Trophoblast cell (in vitro differentiated cells and primary cell): ENCODE measurements at regions not wholly inside any gene's neighbourhood (a gene's known extent, or its start where the extent isn't known, plus 50 kb on each side); places are given as distances from the start of the nearest gene placed in this dataset.

Source experiments
- DNase-seq, 2 donors: peaks; one replicate each; pipeline ENCODE4 v3.0.0-alpha.2; 2016
- H2AFZ ChIP-seq: 2 replicates; pipeline ENCODE4 v1.6.1; 2013; ENCODE audit warnings: low read length, moderate library complexity, mild to moderate bottlenecking; ENCODE audit not compliant: insufficient read depth, poor library complexity
- H2AK5ac ChIP-seq: 2 replicates; pipeline ENCODE4 v1.6.1; 2013; ENCODE audit warnings: mild to moderate bottlenecking, low read length
- H2BK120ac ChIP-seq: 2 replicates; pipeline ENCODE4 v1.6.1; 2013; ENCODE audit warnings: low read length, mild to moderate bottlenecking, moderate library complexity; ENCODE audit not compliant: insufficient read depth, poor library complexity
- H2BK12ac ChIP-seq: 2 replicates; pipeline ENCODE4 v1.6.1; 2013; ENCODE audit warnings: mild to moderate bottlenecking, low read length, moderate library complexity
- H2BK5ac ChIP-seq: 2 replicates; pipeline ENCODE4 v1.6.1; 2013; ENCODE audit warnings: low read length, low read depth, moderate library complexity, mild to moderate bottlenecking; ENCODE audit not compliant: poor library complexity
- H3K14ac ChIP-seq: 2 replicates; pipeline ENCODE4 v1.6.1; 2013; ENCODE audit warnings: mild to moderate bottlenecking, low read length
- H3K18ac ChIP-seq: 2 replicates; pipeline ENCODE4 v1.6.1; 2013; ENCODE audit warnings: mild to moderate bottlenecking, low read length
- H3K23ac ChIP-seq: 2 replicates; pipeline ENCODE4 v1.6.1; 2013; ENCODE audit warnings: low read length
- H3K27ac ChIP-seq: 2 replicates; pipeline ENCODE4 v1.5.1; 2013; ENCODE audit warnings: low read depth, mild to moderate bottlenecking, inconsistent platforms, low read length, moderate library complexity
- H3K27me3 ChIP-seq: 2 replicates; pipeline ENCODE4 v1.6.1; 2013; ENCODE audit warnings: inconsistent platforms, mild to moderate bottlenecking, low read length, moderate library complexity; ENCODE audit not compliant: insufficient read depth
- H3K36me3 ChIP-seq, 2 experiments: 1 replicate in 1 of 2; 2 replicates in 1 of 2; pipeline ENCODE4 v1.6.1; 2013; ENCODE audit warnings: low read length in 2 of 2, mild to moderate bottlenecking in 2 of 2, moderate library complexity in 1 of 2; ENCODE audit not compliant: insufficient read depth in 2 of 2, control insufficient read depth in 1 of 2
- H3K4ac ChIP-seq: 2 replicates; pipeline ENCODE4 v1.6.1; 2013; ENCODE audit warnings: low read depth, mild to moderate bottlenecking, low read length, moderate library complexity
- H3K4me1 ChIP-seq, 2 experiments: 1 replicate in 1 of 2; 2 replicates in 1 of 2; pipeline ENCODE4 v1.6.1; 2013; ENCODE audit warnings: low read length in 2 of 2, mild to moderate bottlenecking in 2 of 2, moderate library complexity in 1 of 2; ENCODE audit not compliant: insufficient read depth in 2 of 2, control insufficient read depth in 1 of 2
- H3K4me2 ChIP-seq: 2 replicates; pipeline ENCODE4 v1.6.1; 2013; ENCODE audit warnings: inconsistent platforms, mild to moderate bottlenecking, low read length, moderate library complexity
- H3K4me3 ChIP-seq: 2 replicates; pipeline ENCODE4 v1.5.1; 2013; ENCODE audit warnings: mild to moderate bottlenecking, low read depth, low read length, inconsistent platforms
- H3K79me1 ChIP-seq: one replicate; pipeline ENCODE4 v1.6.1; 2013; ENCODE audit warnings: low read length
- H3K79me2 ChIP-seq: 2 replicates; pipeline ENCODE4 v1.6.1; 2013; ENCODE audit warnings: low read length, mild to moderate bottlenecking; ENCODE audit not compliant: control insufficient read depth, insufficient read depth, poor library complexity
- H3K9ac ChIP-seq: 2 replicates; pipeline ENCODE4 v1.6.1; 2013; ENCODE audit warnings: mild to moderate bottlenecking, low read length
- H3K9me3 ChIP-seq: 2 replicates; pipeline ENCODE4 v1.6.1; 2013; ENCODE audit warnings: low read depth, mild to moderate bottlenecking, control low read depth, inconsistent platforms, low read length; ENCODE audit not compliant: insufficient read depth
- H4K12ac ChIP-seq: 2 replicates; pipeline ENCODE4 v1.6.1; 2013; ENCODE audit warnings: low read depth, mild to moderate bottlenecking, low read length, moderate library complexity
- H4K8ac ChIP-seq: 2 replicates; pipeline ENCODE4 v1.6.1; 2013; ENCODE audit warnings: low read depth, mild to moderate bottlenecking, low read length, moderate library complexity
- H4K91ac ChIP-seq: one replicate; pipeline ENCODE4 v1.6.1; 2013; ENCODE audit warnings: low read depth, mild to moderate bottlenecking, low read length, moderate library complexity
- WGBS: extraction: QIAGEN DNeasy Blood & Tissue Kit; methylation state at CpG from one replicate; pipeline ENCODE4 v1.1.7; 2013; ENCODE audit warnings: missing lambda C conversion rate; ENCODE audit not compliant: insufficient read length, insufficient coverage; ENCODE audit errors: extremely low coverage; 5-methylcytosine and 5-hydroxymethylcytosine counted together

DNA sequence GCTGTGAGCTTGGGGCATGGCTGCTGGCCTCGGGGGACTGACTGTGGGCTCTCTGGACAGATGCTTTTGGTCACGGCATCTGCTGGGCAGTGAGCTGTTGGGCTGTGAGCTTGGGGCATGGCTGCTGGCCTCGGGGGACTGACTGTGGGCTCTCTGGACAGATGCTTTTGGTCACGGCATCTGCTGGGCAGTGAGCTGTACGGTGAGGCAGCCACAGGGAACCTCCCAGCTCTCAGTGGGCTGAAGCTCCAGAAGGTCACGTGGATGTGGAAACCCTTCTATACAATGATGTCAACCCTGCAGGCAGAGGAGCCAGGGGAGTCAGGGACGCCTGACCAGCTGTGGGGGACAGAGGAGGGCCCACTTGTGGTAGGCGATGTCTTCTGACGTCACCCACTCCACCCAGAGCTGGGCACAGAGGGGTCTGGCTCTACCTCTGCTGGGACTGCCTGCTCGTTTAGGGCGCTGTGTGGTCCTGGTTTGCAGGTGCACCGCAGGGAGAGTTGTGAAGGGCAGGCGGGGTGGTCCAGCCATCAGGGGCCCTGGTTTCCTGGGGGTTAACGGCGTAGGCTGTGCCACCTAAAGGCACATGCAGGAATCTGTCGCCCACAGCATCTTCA is 1331.3 kb downstream of the BRD1 start:
- Histone ChIP-seq H3K4me3 (no peak overlapping the region), H3K9ac (no peak overlapping the region), H3K18ac (no peak overlapping the region), H3K27ac (no peak overlapping the region), H3K27me3 (peaks cover 4% of the 10 kb centered on the region), H2BK5ac (no peak overlapping the region), H2AK5ac (no peak overlapping the region), H3K79me1 (no peaks in the 10 kb centered on the region), H3K4me1 (peaks cover 2 to 10% of the 10 kb centered on the region in 2 experiments), H4K8ac (no peak overlapping the region), H3K79me2 (no peaks in the 10 kb centered on the region), H3K36me3 (no peaks in the 10 kb centered on the region), H3K14ac (no peak overlapping the region), H2BK120ac (no peak overlapping the region), H4K12ac (no peak overlapping the region), H2AFZ (no peak overlapping the region), H3K23ac (no peak overlapping the region), H3K9me3 (peaks cover 4% of the 10 kb centered on the region), H3K4ac (no peak overlapping the region), H2BK12ac (no peak overlapping the region), H3K4me2 (no peak overlapping the region), H4K91ac (no peak overlapping the region)
- no peak for DNase-seq
- WGBS: no CpG with 5 or more reads among the region's 16 CpGs

- no peak overlapping the region for H2AK5ac ChIP-seq
- no peak overlapping the region for H3K23ac ChIP-seq
These were observed 1332.0 kb downstream of the BRD1 start for GRCh38 chr22:48495751-48496080.

DNA sequence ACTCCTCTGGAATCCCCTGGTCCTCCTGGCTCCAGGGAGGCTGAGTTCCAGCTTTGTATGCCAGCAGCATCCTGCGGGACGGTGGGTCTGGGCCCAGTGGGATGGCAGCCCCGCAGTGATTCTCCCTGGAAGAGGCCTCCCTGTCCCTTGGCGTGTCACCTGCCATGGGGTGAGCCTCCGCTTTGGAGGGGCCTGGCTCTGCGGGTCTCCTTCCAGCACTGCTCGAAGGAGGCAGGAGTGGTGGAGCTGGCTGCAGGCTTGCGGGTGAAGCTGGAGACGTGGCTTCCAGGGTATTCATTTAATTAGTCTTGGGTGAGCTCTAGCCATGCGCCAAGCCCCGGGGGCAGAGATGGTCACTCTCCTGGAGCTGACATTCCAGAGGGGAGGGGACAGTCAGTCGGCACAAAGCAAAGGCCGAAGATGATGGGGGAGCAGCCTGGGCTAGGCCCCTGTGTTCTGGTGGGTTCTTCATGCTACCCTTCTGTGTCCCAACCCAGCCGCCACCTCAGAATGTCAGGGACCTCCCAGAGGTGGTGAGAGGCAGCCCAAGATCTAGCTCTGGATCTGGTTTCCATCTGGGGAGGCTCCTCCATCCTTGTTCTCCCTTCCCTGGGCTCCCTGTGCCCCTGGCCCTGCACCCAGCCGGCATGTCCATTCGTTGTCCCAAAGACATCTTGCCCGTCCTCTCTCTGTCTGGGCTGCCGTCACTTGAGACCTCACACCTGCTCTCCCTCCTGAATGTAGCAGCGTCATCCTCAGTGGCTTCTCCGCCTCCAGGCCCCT is 1332.5 kb downstream of the BRD1 start:
- no peak overlapping the region for H3K4me3 ChIP-seq
- no peak overlapping the region for H3K23ac ChIP-seq
- H3K79me2 ChIP-seq: no peaks in the 10 kb centered on the region
- no peak for DNase-seq
- no CpG with 5 or more reads among the region's 20 CpGs for WGBS
- no peak overlapping the region for H4K91ac ChIP-seq
- H3K9me3 ChIP-seq: peaks cover 4% of the 10 kb centered on the region
- H3K4me1 ChIP-seq: peaks cover 0 to 5% of the 10 kb centered on the region in 2 experiments
- no peak overlapping the region for H2AFZ ChIP-seq
- no peak overlapping the region for H3K18ac ChIP-seq
- H3K14ac ChIP-seq: no peak overlapping the region
- no peak overlapping the region for H2AK5ac ChIP-seq
- H3K36me3 ChIP-seq: no peaks in the 10 kb centered on the region
- no peak overlapping the region for H3K4me2 ChIP-seq
- H2BK120ac ChIP-seq: no peak overlapping the region
- H4K12ac ChIP-seq: no peak overlapping the region
- H2BK5ac ChIP-seq: no peak overlapping the region
- H4K8ac ChIP-seq: no peak overlapping the region
- peaks cover 15% of the 10 kb centered on the region for H3K27me3 ChIP-seq
- no peak overlapping the region for H2BK12ac ChIP-seq
- no peak overlapping the region for H3K4ac ChIP-seq
- H3K79me1 ChIP-seq: no peaks in the 10 kb centered on the region
- H3K27ac ChIP-seq: no peak overlapping the region
- no peak overlapping the region for H3K9ac ChIP-seq

More at GRCh38 chr22:48495751-48496080, 1332.0 kb downstream of the BRD1 start:
- no peak overlapping the region for H4K12ac ChIP-seq
- no peak overlapping the region for H4K91ac ChIP-seq
- WGBS: no CpG with 5 or more reads among the region's 8 CpGs
- no peak overlapping the region for H4K8ac ChIP-seq
- H2BK12ac ChIP-seq: no peak overlapping the region
- H3K9ac ChIP-seq: no peak overlapping the region
- peaks cover 2 to 7% of the 10 kb centered on the region in 2 experiments for H3K4me1 ChIP-seq
- H2BK120ac ChIP-seq: no peak overlapping the region
- DNase-seq: no peak
- H3K27ac ChIP-seq: no peak overlapping the region
- no peak overlapping the region for H3K4ac ChIP-seq
- peaks cover 10% of the 10 kb centered on the region for H3K27me3 ChIP-seq
- H3K14ac ChIP-seq: no peak overlapping the region
- peaks cover 4% of the 10 kb centered on the region for H3K9me3 ChIP-seq
- no peaks in the 10 kb centered on the region for H3K79me2 ChIP-seq
- no peaks in the 10 kb centered on the region for H3K79me1 ChIP-seq
- H3K36me3 ChIP-seq: no peaks in the 10 kb centered on the region
- H2AFZ ChIP-seq: no peak overlapping the region
- no peak overlapping the region for H3K4me3 ChIP-seq
- H3K18ac ChIP-seq: no peak overlapping the region
- H3K4me2 ChIP-seq: no peak overlapping the region
- H2BK5ac ChIP-seq: no peak overlapping the region

DNA sequence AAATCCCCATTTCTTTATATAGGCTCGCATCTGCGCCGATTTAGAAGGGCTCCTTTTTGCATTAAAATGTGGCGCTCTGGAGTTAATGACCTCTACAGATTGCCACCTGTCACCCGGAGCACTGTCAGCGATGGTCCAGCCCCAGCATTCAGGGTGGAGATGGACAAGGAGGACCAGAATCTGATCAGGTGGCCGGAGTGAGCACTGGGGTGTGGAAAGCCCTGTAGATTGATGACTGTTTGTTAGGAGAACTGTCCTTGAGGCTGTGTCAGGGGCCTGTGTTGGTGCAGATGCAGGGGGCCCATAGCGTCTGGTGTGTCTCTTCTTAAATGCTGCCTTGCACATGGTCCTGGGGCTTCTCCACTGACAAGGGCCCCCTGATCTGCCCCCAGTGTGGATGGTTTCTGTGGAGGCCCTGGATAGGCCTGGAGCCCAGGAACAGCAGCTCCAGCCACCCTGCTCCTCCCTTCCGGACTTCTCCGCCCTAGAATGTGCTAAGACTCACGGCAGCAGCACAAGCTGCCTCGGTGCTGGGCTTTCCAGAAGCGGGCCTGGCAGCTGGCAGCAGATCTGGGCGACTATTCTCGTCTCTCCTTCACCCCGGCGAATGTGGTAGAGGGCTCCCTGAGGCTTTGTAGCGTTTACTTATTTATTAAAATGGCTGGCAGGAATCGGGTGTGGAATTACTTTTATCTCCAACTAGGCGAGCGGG is 1333.3 kb downstream of the BRD1 start:
- Histone ChIP-seq H3K18ac (no peak overlapping the region), H3K4ac (no peak overlapping the region), H2BK120ac (no peak overlapping the region), H3K9ac (no peak overlapping the region), H3K79me1 (no peaks in the 10 kb centered on the region), H3K79me2 (no peaks in the 10 kb centered on the region), H2BK5ac (no peak overlapping the region), H2AK5ac (no peak overlapping the region), H4K12ac (no peak overlapping the region), H3K14ac (no peak overlapping the region), H3K4me2 (no peak overlapping the region), H3K36me3 (no peaks in the 10 kb centered on the region), H3K27ac (no peak overlapping the region), H3K23ac (no peak overlapping the region), H3K4me1 (peaks cover 0 to 6% of the 10 kb centered on the region in 2 experiments), H3K27me3 (peaks cover 23% of the 10 kb centered on the region), H2AFZ (no peak overlapping the region), H2BK12ac (no peak overlapping the region), H3K4me3 (no peak overlapping the region), H3K9me3 (peaks cover 6% of the 10 kb centered on the region), H4K8ac (no peak overlapping the region), H4K91ac (no peak overlapping the region)
- DNase-seq: no peak
- no CpG with 5 or more reads among the region's 21 CpGs for WGBS
